H1 (cell line): ENCODE measurements at regions not wholly inside any gene's neighbourhood (a gene's known extent, or its start where the extent isn't known, plus 50 kb on each side); places are given as distances from the start of the nearest gene placed in this dataset.

Source experiments
- TF ChIP-seq, protein P1 (sequence below): IDR thresholded peaks from 2 replicates; pipeline ENCODE4 v1.6.1; 2012; ENCODE audit warnings: low read length, inconsistent platforms

DNA sequence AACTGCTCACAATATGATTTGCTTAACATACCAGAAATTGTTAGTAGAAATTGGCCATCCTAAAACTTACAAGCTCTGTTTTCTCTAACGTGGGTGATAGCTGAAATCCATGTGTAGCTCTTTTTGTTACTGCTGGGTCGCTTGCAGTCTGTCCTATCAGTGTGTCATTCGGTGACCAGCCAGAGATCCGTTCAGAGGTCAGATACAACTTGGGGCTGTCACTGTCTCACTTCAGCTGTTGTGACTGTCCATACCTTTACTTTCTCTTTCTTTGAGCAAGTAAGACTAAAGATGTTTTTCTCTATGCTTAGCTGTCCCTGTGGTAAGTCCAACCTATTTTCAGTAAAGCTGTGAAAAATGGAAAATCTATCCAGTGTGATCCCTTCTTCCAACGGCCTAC lies 282.9 kb upstream of the KCNH7 start (continued):
- TF ChIP-seq, protein P1, sequence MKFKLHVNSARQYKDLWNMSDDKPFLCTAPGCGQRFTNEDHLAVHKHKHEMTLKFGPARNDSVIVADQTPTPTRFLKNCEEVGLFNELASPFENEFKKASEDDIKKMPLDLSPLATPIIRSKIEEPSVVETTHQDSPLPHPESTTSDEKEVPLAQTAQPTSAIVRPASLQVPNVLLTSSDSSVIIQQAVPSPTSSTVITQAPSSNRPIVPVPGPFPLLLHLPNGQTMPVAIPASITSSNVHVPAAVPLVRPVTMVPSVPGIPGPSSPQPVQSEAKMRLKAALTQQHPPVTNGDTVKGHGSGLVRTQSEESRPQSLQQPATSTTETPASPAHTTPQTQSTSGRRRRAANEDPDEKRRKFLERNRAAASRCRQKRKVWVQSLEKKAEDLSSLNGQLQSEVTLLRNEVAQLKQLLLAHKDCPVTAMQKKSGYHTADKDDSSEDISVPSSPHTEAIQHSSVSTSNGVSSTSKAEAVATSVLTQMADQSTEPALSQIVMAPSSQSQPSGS = no peak
